ENCODE measurements at regions not wholly inside any gene's neighbourhood (a gene's known extent, or its start where the extent isn't known, plus 50 kb on each side); places are given as distances from the start of the nearest gene placed in this dataset.

GRCh38 chr7:131616487-131617200 lies 60.2 kb upstream of the PODXL start:
- TF ChIP-seq, protein P1, sequence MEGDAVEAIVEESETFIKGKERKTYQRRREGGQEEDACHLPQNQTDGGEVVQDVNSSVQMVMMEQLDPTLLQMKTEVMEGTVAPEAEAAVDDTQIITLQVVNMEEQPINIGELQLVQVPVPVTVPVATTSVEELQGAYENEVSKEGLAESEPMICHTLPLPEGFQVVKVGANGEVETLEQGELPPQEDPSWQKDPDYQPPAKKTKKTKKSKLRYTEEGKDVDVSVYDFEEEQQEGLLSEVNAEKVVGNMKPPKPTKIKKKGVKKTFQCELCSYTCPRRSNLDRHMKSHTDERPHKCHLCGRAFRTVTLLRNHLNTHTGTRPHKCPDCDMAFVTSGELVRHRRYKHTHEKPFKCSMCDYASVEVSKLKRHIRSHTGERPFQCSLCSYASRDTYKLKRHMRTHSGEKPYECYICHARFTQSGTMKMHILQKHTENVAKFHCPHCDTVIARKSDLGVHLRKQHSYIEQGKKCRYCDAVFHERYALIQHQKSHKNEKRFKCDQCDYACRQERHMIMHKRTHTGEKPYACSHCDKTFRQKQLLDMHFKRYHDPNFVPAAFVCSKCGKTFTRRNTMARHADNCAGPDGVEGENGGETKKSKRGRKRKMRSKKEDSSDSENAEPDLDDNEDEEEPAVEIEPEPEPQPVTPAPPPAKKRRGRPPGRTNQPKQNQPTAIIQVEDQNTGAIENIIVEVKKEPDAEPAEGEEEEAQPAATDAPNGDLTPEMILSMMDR (conservative IDR thresholded peaks at IDR 0.05; ENCODE audit: low read depth, low read length), result no peak
- H3K4me3 ChIP-seq (ENCODE audit: low read length), result no peak overlapping the region
- DNase-seq (ENCODE audit: low read depth), result no peak

DNA sequence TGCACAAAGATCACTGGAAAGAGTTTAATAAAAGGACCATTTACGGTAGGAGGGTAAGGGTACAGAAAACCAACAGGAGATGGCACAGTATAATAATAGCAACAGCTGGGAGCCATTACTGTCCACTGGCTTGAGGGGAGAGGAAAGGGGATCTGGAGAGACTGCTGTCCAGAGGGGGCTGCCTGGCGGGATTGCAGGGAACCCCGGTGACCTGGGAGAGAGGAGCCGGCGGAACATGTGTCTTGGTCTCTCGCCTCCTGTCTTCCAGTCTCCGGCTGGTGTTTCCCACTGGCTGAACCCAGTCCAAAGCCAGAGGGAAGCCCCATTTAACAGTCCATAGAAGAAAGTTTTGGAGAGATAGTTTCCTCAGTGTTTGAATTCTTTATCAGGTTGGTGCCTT lies 57.5 kb upstream of the PODXL start:
- no peak overlapping the region for H3K4me3 ChIP-seq (ENCODE audit: low read length)

GRCh38 chr7:131610007-131610406 lies 53.6 kb upstream of the PODXL start:
- DNase-seq (ENCODE audit: low read depth), result no peak
- TF ChIP-seq, protein P1 (conservative IDR thresholded peaks at IDR 0.05; ENCODE audit: low read depth, low read length), result no peak
- H3K4me3 ChIP-seq (ENCODE audit: low read length), result no peak overlapping the region

More for the DNA sequence above, 57.5 kb upstream of the PODXL start:
- TF ChIP-seq, protein P1 (conservative IDR thresholded peaks at IDR 0.05; ENCODE audit: low read depth, low read length), result no peak
- DNase-seq (ENCODE audit: low read depth), result no peak

GRCh38 chr7:131608116-131608500 lies 51.7 kb upstream of the PODXL start:
- TF ChIP-seq, protein P1 (conservative IDR thresholded peaks at IDR 0.05; ENCODE audit: low read depth, low read length), result no peak
- no peak for DNase-seq (ENCODE audit: low read depth)
- no peak overlapping the region for H3K4me3 ChIP-seq (ENCODE audit: low read length)

GRCh38 chr7:131607291-131608115 lies 51.1 kb upstream of the PODXL start:
- H3K4me3 ChIP-seq (ENCODE audit: low read length), result no peak overlapping the region
- TF ChIP-seq, protein P1 (conservative IDR thresholded peaks at IDR 0.05; ENCODE audit: low read depth, low read length), result no peak
- DNase-seq (ENCODE audit: low read depth), result no peak

GRCh38 chr7:131606346-131607290 lies 50.2 kb upstream of the PODXL start:
- DNase-seq (ENCODE audit: low read depth), result no peak
- H3K4me3 ChIP-seq (ENCODE audit: low read length), result no peak overlapping the region
- TF ChIP-seq, protein P1 (conservative IDR thresholded peaks at IDR 0.05; ENCODE audit: low read depth, low read length), result no peak

Data from retinal pigment epithelial cell (primary cell).